ENCODE measurements at regions not wholly inside any gene's neighbourhood (a gene's known extent, or its start where the extent isn't known, plus 50 kb on each side); places are given as distances from the start of the nearest gene placed in this dataset.
"Not testable (repeated sequence)": the region's sequence is repeated elsewhere in the genome, so short reads cannot be mapped to it uniquely, and the experiment has no call there.

GRCh38 chr14:52182853-52183252 lies 84.6 kb upstream of the PTGDR start:
- no peaks in the 10 kb centered on the region for H3K27me3 ChIP-seq
- no peak for TF ChIP-seq CTCF (IDR thresholded peaks at IDR 0.05; ENCODE audit: low read depth, low read length)
- no peak overlapping the region for H3K4me3 ChIP-seq
- no peaks in the 10 kb centered on the region for H3K9me3 ChIP-seq (ENCODE audit: low read depth)
- no peaks in the 10 kb centered on the region for H3K4me1 ChIP-seq (ENCODE audit: low read depth)
- no peak for DNase-seq (ENCODE audit: low read depth in 1 of 2, low spot score in 1 of 2)
- no peaks in the 10 kb centered on the region for H3K36me3 ChIP-seq
- H3K27ac ChIP-seq = no peak overlapping the region

DNA sequence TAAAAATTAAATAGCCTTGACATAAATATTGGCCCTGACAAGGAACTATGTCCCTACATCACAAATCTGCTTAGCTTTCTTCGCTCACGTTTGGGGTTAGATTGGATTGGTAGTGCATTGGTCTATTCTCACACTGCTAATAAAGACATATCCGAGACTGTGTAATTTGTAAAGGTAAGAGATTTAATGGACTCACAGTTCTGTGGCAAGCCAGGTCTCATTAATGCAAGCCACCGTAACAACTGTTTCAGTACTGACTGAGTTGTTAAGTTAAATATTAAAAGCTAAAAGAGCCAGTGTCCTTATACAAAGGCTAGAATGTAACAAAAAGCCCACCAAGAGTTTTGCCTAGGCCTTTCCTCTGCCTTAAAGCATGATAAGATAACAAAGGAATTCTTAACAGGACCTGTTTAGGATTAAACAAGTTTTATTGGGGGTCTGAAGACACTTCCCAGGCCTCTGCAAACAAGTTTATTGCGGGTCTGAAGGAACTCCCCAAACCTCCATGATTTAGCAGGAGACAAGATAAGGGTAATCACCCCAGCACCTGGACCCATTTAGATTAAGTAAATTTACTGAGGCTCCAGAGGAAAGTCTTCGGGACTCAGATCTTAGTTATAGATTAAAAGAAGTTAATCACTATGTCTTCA lies 88.2 kb upstream of the PTGDR start:
- DNase-seq (ENCODE audit: low read depth in 1 of 2, low spot score in 1 of 2) = no peak

GRCh38 chr14:52175982-52176502 lies 91.5 kb upstream of the PTGDR start:
- H3K4me1 ChIP-seq (ENCODE audit: low read depth) = no peaks in the 10 kb centered on the region
- no peaks in the 10 kb centered on the region for H3K36me3 ChIP-seq
- no peak for DNase-seq (ENCODE audit: low read depth in 1 of 2, low spot score in 1 of 2)
- H3K27me3 ChIP-seq = no peaks in the 10 kb centered on the region
- no peak for TF ChIP-seq CTCF (IDR thresholded peaks at IDR 0.05; ENCODE audit: low read depth, low read length)
- H3K9me3 ChIP-seq (ENCODE audit: low read depth) = no peaks in the 10 kb centered on the region
- H3K27ac ChIP-seq = no peak overlapping the region
- H3K4me3 ChIP-seq = no peak overlapping the region

More for the DNA sequence above, 88.2 kb upstream of the PTGDR start:
- Histone ChIP-seq H3K4me1 (ENCODE audit: low read depth) (no peaks in the 10 kb centered on the region), H3K27me3 (no peaks in the 10 kb centered on the region), H3K27ac (no peak overlapping the region), H3K9me3 (ENCODE audit: low read depth) (no peaks in the 10 kb centered on the region), H3K36me3 (no peaks in the 10 kb centered on the region), H3K4me3 (no peak overlapping the region)
- TF ChIP-seq CTCF (IDR thresholded peaks at IDR 0.05; ENCODE audit: low read depth, low read length) = no peak

- not testable (repeated sequence) for DNase-seq (ENCODE audit: low read depth in 1 of 2, low spot score in 1 of 2); H3K27me3 ChIP-seq; H3K9me3 ChIP-seq (ENCODE audit: low read depth); H3K4me3 ChIP-seq; H3K27ac ChIP-seq; H3K36me3 ChIP-seq; H3K4me1 ChIP-seq (ENCODE audit: low read depth)
Observed at GRCh38 chr14:52171932-52172331, 95.6 kb upstream of the PTGDR start.

- H3K4me1 ChIP-seq (ENCODE audit: low read depth) = no peaks in the 10 kb centered on the region
- H3K36me3 ChIP-seq = no peaks in the 10 kb centered on the region
- no peaks in the 10 kb centered on the region for H3K27me3 ChIP-seq
- no peak for DNase-seq (ENCODE audit: low read depth in 1 of 2, low spot score in 1 of 2)
- H3K27ac ChIP-seq = no peak overlapping the region
- no peaks in the 10 kb centered on the region for H3K9me3 ChIP-seq (ENCODE audit: low read depth)
- H3K4me3 ChIP-seq = no peak overlapping the region
- no peak for TF ChIP-seq CTCF (IDR thresholded peaks at IDR 0.05; ENCODE audit: low read depth, low read length)
Observed at GRCh38 chr14:52166822-52167221, 98.0 kb upstream of the NID2 start.

DNA sequence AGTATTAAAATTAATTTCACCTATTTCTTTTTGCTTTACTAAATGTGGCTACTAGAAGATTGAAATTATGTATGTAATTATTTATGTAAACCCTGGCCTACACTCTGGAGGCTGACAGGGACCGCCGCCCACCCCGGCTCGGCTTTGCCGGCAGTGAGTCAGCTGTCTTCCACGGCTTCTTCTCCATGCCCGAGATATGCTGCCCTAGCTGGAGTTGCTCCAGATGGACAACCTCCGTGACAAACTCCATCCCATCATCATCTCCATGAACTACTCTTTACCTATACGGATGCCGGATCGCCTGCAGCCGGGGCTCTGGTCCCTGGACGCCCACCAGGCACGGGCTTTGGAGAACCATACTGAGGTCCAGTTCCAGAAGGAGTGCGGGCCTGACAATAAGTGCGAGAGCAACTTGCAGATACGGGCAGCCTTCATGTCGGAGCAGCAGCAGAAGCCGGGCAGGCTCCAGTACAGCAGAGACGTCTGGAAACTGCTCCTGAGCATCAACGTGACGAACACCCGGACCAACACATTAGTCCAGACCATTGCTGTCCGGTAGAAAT lies 86.9 kb upstream of the NID2 start:
- H3K4me1 ChIP-seq (ENCODE audit: low read depth) = no peaks in the 10 kb centered on the region
- H3K27me3 ChIP-seq = no peaks in the 10 kb centered on the region
- no peak overlapping the region for H3K4me3 ChIP-seq
- no peak for DNase-seq (ENCODE audit: low read depth in 1 of 2, low spot score in 1 of 2)
- no peak for TF ChIP-seq CTCF (IDR thresholded peaks at IDR 0.05; ENCODE audit: low read depth, low read length)
- H3K9me3 ChIP-seq (ENCODE audit: low read depth) = no peaks in the 10 kb centered on the region
- H3K36me3 ChIP-seq = no peaks in the 10 kb centered on the region
- H3K27ac ChIP-seq = no peak overlapping the region

Measured in cardiac muscle cell (in vitro differentiated cells and primary cell).